CD4-positive, alpha-beta T cell treated with Interleukin-1 beta for 1 hour (primary cell): ENCODE measurements at regions not wholly inside any gene's neighbourhood (a gene's known extent, or its start where the extent isn't known, plus 50 kb on each side); places are given as distances from the start of the nearest gene placed in this dataset.

Experiments
- DNase-seq, 2 donors: peaks; one replicate each; pipeline ENCODE4 v3.0.0-alpha.2; 2020 to 2022

GRCh38 chr14:54316652-54317051 lies 80.2 kb upstream of the CDKN3 start:
- no peak for DNase-seq

- no peak for DNase-seq
Observed at GRCh38 chr14:54317391-54317790, 79.4 kb upstream of the CDKN3 start.

- DNase-seq: no peak
Observed at GRCh38 chr14:54322246-54322645, 74.6 kb upstream of the CDKN3 start.

GRCh38 chr14:54322701-54323337 lies 74.0 kb upstream of the CDKN3 start:
- DNase-seq: no peak

- no peak for DNase-seq
Observed at GRCh38 chr14:54325766-54326165, 71.0 kb upstream of the CDKN3 start.

- DNase-seq: no peak
Observed at GRCh38 chr14:54329082-54329695, 67.6 kb upstream of the CDKN3 start.

- DNase-seq: no peak
Observed at GRCh38 chr14:54330876-54331275, 65.9 kb upstream of the CDKN3 start.

- DNase-seq: no peak
Observed at GRCh38 chr14:54331516-54331915, 65.3 kb upstream of the CDKN3 start.

- DNase-seq: no peak
Observed at GRCh38 chr14:54332490-54332889, 64.3 kb upstream of the CDKN3 start.

- DNase-seq: no peak
Observed at GRCh38 chr14:54333511-54333910, 63.3 kb upstream of the CDKN3 start.

- no peak for DNase-seq
Observed at GRCh38 chr14:54335569-54336155, 61.1 kb upstream of the CDKN3 start.

- DNase-seq: no peak
Observed at GRCh38 chr14:54337314-54337713, 59.5 kb upstream of the CDKN3 start.

- DNase-seq: no peak
Observed at GRCh38 chr14:54338696-54339317, 58.0 kb upstream of the CDKN3 start.

- no peak for DNase-seq
Observed at GRCh38 chr14:54339771-54340170, 57.0 kb upstream of the CDKN3 start.

- no peak for DNase-seq
Observed at GRCh38 chr14:54342806-54343205, 54.0 kb upstream of the CDKN3 start.

- no peak for DNase-seq
Observed at GRCh38 chr14:54343272-54344121, 53.3 kb upstream of the CDKN3 start.

- DNase-seq: no peak
Observed at GRCh38 chr14:54344445-54344844, 52.4 kb upstream of the CDKN3 start.

GRCh38 chr14:54346257-54346656 lies 50.5 kb upstream of the CDKN3 start:
- no peak for DNase-seq
